ENCODE measurements at regions not wholly inside any gene's neighbourhood (a gene's known extent, or its start where the extent isn't known, plus 50 kb on each side); places are given as distances from the start of the nearest gene placed in this dataset.
"Not testable (repeated sequence)": the region's sequence is repeated elsewhere in the genome, so short reads cannot be mapped to it uniquely, and the experiment has no call there.

DNA sequence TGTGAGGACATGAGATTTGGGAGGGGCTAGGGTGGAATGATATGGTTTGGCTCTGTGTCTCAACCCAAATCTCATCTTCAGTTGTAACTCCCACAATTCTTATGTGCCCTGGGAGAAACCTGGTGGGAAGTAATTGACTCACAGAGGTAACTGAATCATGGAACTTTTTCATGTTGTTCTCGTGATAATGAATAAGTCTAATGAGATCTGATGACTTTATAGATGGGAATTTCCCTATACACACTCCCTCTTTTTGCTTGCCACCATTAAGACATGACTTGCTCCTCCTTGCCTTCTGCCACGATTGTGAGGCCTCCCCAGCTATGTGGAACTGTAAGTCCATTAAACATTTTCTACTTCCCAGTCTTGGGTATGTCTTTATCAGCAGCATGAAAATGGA is 253.2 kb upstream of the GK2 start:
- 79% methylated on average over 2 of the region's 2 CpGs for WGBS
- H3K36me3 ChIP-seq = no peaks in the 10 kb centered on the region
- intact Hi-C loops (cut with DNase I) = no loop called here
- TF ChIP-seq, protein P1, sequence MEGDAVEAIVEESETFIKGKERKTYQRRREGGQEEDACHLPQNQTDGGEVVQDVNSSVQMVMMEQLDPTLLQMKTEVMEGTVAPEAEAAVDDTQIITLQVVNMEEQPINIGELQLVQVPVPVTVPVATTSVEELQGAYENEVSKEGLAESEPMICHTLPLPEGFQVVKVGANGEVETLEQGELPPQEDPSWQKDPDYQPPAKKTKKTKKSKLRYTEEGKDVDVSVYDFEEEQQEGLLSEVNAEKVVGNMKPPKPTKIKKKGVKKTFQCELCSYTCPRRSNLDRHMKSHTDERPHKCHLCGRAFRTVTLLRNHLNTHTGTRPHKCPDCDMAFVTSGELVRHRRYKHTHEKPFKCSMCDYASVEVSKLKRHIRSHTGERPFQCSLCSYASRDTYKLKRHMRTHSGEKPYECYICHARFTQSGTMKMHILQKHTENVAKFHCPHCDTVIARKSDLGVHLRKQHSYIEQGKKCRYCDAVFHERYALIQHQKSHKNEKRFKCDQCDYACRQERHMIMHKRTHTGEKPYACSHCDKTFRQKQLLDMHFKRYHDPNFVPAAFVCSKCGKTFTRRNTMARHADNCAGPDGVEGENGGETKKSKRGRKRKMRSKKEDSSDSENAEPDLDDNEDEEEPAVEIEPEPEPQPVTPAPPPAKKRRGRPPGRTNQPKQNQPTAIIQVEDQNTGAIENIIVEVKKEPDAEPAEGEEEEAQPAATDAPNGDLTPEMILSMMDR (IDR thresholded peaks at IDR 0.05) = no peak
- TF ChIP-seq POLR2AphosphoS5 (IDR thresholded peaks at IDR 0.05) (no peak), POLR2A (IDR thresholded peaks at IDR 0.05) (no peak)
- DNase-seq (ENCODE audit: low spot score) = no peak
- no peaks in the 10 kb centered on the region for H3K27me3 ChIP-seq (replicated peaks; ENCODE audit: insufficient read depth)
- H3K9me3 ChIP-seq = no peaks in the 10 kb centered on the region
- no peak overlapping the region for H3K4me3 ChIP-seq
- no peaks in the 10 kb centered on the region for H3K4me1 ChIP-seq (replicated peaks)
- peak overlapping the region in 1 of 2 donors; percentile 73 for H3K27ac ChIP-seq

DNA sequence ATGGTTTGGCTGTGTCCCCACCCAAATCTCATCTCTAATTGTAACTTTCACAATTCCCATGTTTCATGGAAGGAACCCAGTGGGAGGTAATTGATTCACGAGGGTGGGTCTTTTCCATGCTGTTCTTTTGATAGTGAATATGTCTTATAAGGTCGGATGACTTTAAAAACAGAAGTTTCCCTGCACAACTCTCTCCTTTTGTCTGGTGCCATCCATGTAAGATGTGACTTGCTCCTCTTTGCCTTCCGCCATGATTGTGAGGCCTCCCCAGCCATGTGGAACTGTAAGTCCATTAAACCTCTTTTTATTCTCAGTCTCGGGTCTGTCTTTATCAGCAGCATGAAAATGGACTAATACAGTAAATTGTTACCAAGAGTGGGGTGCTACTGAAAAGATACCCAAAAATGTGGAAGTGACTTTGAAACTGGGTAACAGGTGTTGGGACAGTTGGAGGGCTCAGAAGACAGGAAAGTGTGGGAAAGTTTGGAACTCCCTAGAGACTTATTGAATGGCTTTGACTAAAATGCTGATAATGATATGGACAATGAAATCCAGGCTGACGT is 251.4 kb upstream of the GK2 start:
- intact Hi-C loops (cut with DNase I) = not testable (repeated sequence)

DNA sequence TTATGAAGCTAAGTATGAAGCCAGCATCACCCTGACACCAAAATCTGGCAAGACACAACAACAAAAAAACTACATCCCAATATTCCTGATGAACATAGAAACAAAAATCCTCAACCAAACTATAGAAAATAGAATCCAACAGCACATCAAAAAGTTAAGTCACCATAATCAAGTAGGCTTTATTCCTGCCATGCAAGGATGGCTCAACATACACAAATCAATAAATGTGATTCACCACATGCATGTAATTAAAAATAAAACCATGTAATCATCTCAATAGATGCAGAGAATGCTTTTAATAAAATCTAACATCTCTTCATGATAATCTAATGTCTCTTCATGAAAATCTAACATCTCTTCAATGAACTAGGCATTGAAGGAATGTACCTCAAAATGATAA is 249.4 kb upstream of the GK2 start:
- intact Hi-C loops (cut with DNase I) = no loop called here
- DNase-seq (ENCODE audit: low spot score) = no peak
- H3K9me3 ChIP-seq = no peaks in the 10 kb centered on the region
- H3K4me1 ChIP-seq (replicated peaks) = peaks cover 3% of the 10 kb centered on the region
- H3K36me3 ChIP-seq = no peaks in the 10 kb centered on the region
- H3K4me3 ChIP-seq = no peak overlapping the region
- no peak for TF ChIP-seq POLR2A (IDR thresholded peaks at IDR 0.05)
- TF ChIP-seq POLR2AphosphoS5 (IDR thresholded peaks at IDR 0.05) = no peak
- TF ChIP-seq, protein P1 (IDR thresholded peaks at IDR 0.05) = no peak
- no peaks in the 10 kb centered on the region for H3K27me3 ChIP-seq (replicated peaks; ENCODE audit: insufficient read depth)
- H3K27ac ChIP-seq = no peak overlapping the region

More for the DNA sequence above, 251.4 kb upstream of the GK2 start:
- not testable (repeated sequence) for H3K9me3 ChIP-seq; H3K27ac ChIP-seq; H3K4me3 ChIP-seq; H3K4me1 ChIP-seq (replicated peaks); DNase-seq (ENCODE audit: low spot score); H3K36me3 ChIP-seq; H3K27me3 ChIP-seq (replicated peaks; ENCODE audit: insufficient read depth)
- 76% methylated on average over 5 of the region's 5 CpGs for WGBS

DNA sequence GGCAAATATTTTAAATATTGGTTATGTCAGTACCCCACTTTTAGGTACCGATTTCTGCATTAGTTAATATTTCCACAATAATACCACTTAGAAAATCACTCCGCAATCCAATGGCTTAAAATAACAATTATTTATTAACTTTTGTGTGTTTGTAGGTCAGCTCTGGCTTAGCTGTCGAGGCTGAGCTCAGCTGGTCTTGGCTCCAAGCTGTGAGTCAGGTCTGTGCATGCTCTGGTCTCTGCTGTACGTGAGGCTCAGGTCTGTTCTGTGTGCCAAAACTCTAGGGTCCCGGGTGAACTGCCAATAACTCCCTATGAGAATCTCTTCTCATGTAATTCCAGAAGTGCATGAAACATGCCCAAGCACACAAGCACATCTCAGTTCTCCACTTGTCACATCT is 245.8 kb upstream of the GK2 start:
- WGBS = 39% methylated on average over 5 of the region's 5 CpGs

DNA sequence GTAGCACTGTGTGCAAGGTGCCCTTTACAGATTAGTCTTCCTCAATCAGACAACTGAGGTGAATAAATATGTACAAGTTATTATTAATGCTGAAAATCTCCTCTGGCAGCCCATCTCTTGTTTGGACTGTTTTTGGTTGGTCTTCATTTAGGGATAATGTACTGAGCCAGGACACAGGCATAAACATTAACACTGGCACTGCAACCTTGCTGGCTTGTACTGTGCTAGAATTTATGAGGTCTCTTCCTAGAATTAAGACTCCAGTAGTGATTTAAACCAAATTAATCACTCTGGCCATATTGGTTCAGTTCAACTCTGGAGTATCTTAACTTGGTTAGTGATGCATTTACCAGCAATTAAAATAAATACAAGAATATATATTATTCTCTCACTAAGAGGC is 244.7 kb upstream of the GK2 start:
- intact Hi-C loops (cut with DNase I) = no loop called here
- DNase-seq (ENCODE audit: low spot score) = peak; percentile 53
- peak overlapping the region; percentile 72 to 85 for H3K27ac ChIP-seq

More for the DNA sequence above, 245.8 kb upstream of the GK2 start:
- intact Hi-C loops (cut with DNase I) = no loop called here
- Histone ChIP-seq H3K4me3 (no peak overlapping the region), H3K9me3 (no peaks in the 10 kb centered on the region), H3K27me3 (replicated peaks; ENCODE audit: insufficient read depth) (no peaks in the 10 kb centered on the region), H3K27ac (peak overlapping the region; percentile 72 to 85), H3K36me3 (no peaks in the 10 kb centered on the region), H3K4me1 (replicated peaks) (peaks cover 3% of the 10 kb centered on the region)
- TF ChIP-seq POLR2A (IDR thresholded peaks at IDR 0.05) (no peak), POLR2AphosphoS5 (IDR thresholded peaks at IDR 0.05) (peak; percentile 49)
- TF ChIP-seq, protein P1 (IDR thresholded peaks at IDR 0.05) = no peak
- DNase-seq (ENCODE audit: low spot score) = peak; percentile 75

More for the DNA sequence above, 244.7 kb upstream of the GK2 start:
- Histone ChIP-seq H3K27me3 (replicated peaks; ENCODE audit: insufficient read depth) (no peaks in the 10 kb centered on the region), H3K9me3 (no peaks in the 10 kb centered on the region), H3K4me3 (no peak overlapping the region), H3K4me1 (replicated peaks) (peaks cover 3% of the 10 kb centered on the region), H3K36me3 (no peaks in the 10 kb centered on the region)
- TF ChIP-seq POLR2AphosphoS5 (IDR thresholded peaks at IDR 0.05) (no peak), POLR2A (IDR thresholded peaks at IDR 0.05) (no peak)
- TF ChIP-seq, protein P1 (IDR thresholded peaks at IDR 0.05) = no peak
